ENCODE measurements at regions not wholly inside any gene's neighbourhood (a gene's known extent, or its start where the extent isn't known, plus 50 kb on each side); places are given as distances from the start of the nearest gene placed in this dataset.

- Histone ChIP-seq H3K36me3 (ENCODE audit: control insufficient read depth, insufficient read depth, low read length) (no peaks in the 10 kb centered on the region), H3K27me3 (replicated peaks; ENCODE audit: control insufficient read depth, insufficient read depth, low read length) (no peaks in the 10 kb centered on the region), H3K4me3 (replicated peaks; ENCODE audit: low read depth, low read length) (no peak overlapping the region)
- DNase-seq (ENCODE audit: extremely low read depth, insufficient read length): no peak
- TF ChIP-seq, protein P1, sequence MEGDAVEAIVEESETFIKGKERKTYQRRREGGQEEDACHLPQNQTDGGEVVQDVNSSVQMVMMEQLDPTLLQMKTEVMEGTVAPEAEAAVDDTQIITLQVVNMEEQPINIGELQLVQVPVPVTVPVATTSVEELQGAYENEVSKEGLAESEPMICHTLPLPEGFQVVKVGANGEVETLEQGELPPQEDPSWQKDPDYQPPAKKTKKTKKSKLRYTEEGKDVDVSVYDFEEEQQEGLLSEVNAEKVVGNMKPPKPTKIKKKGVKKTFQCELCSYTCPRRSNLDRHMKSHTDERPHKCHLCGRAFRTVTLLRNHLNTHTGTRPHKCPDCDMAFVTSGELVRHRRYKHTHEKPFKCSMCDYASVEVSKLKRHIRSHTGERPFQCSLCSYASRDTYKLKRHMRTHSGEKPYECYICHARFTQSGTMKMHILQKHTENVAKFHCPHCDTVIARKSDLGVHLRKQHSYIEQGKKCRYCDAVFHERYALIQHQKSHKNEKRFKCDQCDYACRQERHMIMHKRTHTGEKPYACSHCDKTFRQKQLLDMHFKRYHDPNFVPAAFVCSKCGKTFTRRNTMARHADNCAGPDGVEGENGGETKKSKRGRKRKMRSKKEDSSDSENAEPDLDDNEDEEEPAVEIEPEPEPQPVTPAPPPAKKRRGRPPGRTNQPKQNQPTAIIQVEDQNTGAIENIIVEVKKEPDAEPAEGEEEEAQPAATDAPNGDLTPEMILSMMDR (IDR thresholded peaks at IDR 0.05; ENCODE audit: insufficient read depth, low read length, poor library complexity, severe bottlenecking): no peak
Measured at GRCh38 chr14:101230161-101230850, 326.8 kb upstream of the RTL1 start.

GRCh38 chr14:101230851-101231550 is 327.5 kb upstream of the RTL1 start:
- TF ChIP-seq, protein P1 (IDR thresholded peaks at IDR 0.05; ENCODE audit: insufficient read depth, low read length, poor library complexity, severe bottlenecking): no peak
- no peak for DNase-seq (ENCODE audit: extremely low read depth, insufficient read length)
- H3K27me3 ChIP-seq (replicated peaks; ENCODE audit: control insufficient read depth, insufficient read depth, low read length): no peaks in the 10 kb centered on the region
- H3K4me3 ChIP-seq (replicated peaks; ENCODE audit: low read depth, low read length): no peak overlapping the region
- no peaks in the 10 kb centered on the region for H3K36me3 ChIP-seq (ENCODE audit: control insufficient read depth, insufficient read depth, low read length)

- DNase-seq (ENCODE audit: extremely low read depth, insufficient read length): no peak
- TF ChIP-seq, protein P1 (IDR thresholded peaks at IDR 0.05; ENCODE audit: insufficient read depth, low read length, poor library complexity, severe bottlenecking): no peak
- Histone ChIP-seq H3K27me3 (replicated peaks; ENCODE audit: control insufficient read depth, insufficient read depth, low read length) (no peaks in the 10 kb centered on the region), H3K4me3 (replicated peaks; ENCODE audit: low read depth, low read length) (no peak overlapping the region), H3K36me3 (ENCODE audit: control insufficient read depth, insufficient read depth, low read length) (no peaks in the 10 kb centered on the region)
Measured at GRCh38 chr14:101231828-101232227, 328.3 kb upstream of the RTL1 start.

- Histone ChIP-seq H3K4me3 (replicated peaks; ENCODE audit: low read depth, low read length) (no peak overlapping the region), H3K36me3 (ENCODE audit: control insufficient read depth, insufficient read depth, low read length) (no peaks in the 10 kb centered on the region), H3K27me3 (replicated peaks; ENCODE audit: control insufficient read depth, insufficient read depth, low read length) (no peaks in the 10 kb centered on the region)
- no peak for DNase-seq (ENCODE audit: extremely low read depth, insufficient read length)
- TF ChIP-seq, protein P1 (IDR thresholded peaks at IDR 0.05; ENCODE audit: insufficient read depth, low read length, poor library complexity, severe bottlenecking): no peak
Measured at GRCh38 chr14:101232340-101233020, 328.8 kb upstream of the DIO3 start.

- Histone ChIP-seq H3K4me3 (replicated peaks; ENCODE audit: low read depth, low read length) (no peak overlapping the region), H3K27me3 (replicated peaks; ENCODE audit: control insufficient read depth, insufficient read depth, low read length) (no peaks in the 10 kb centered on the region), H3K36me3 (ENCODE audit: control insufficient read depth, insufficient read depth, low read length) (no peaks in the 10 kb centered on the region)
- TF ChIP-seq, protein P1 (IDR thresholded peaks at IDR 0.05; ENCODE audit: insufficient read depth, low read length, poor library complexity, severe bottlenecking): no peak
- no peak for DNase-seq (ENCODE audit: extremely low read depth, insufficient read length)
Measured at GRCh38 chr14:101233021-101233366, 328.3 kb upstream of the DIO3 start.
